Gastrocnemius medialis (tissue), 4 donors: ENCODE measurements at regions not wholly inside any gene's neighbourhood (a gene's known extent, or its start where the extent isn't known, plus 50 kb on each side); places are given as distances from the start of the nearest gene placed in this dataset.
A peak's percentile ranks its signal among the peaks of the same experiment; 100 is the strongest.

Experiments used
- ATAC-seq, 2 donors: fragments of 150-250 bp; one replicate each; pipeline ENCODE4 v1.9.1; 2016
- DNase-seq, 2 donors: peaks; one replicate each; pipeline ENCODE4 v3.0.0-alpha.2; 2019
- H3K27ac ChIP-seq, 4 donors: fragments of 200-600 bp; sonication (generic); 1 replicate in 1 of 4; 2 replicates in 3 of 4; pipeline ENCODE4 v1.5.1; 2016 to 2018; ENCODE audit warnings: mild to moderate bottlenecking in 2 of 4, moderate library complexity in 1 of 4
- H3K27me3 ChIP-seq, 3 donors: fragments of 200-600 bp; sonication (generic) in 2 of 3; 1 replicate in 1 of 3; 2 replicates in 2 of 3; pipeline versions ENCODE4 v1.5.1 to v1.6.0; 2016 to 2019; ENCODE audit warnings: mild to moderate bottlenecking in 1 of 3, moderate library complexity in 1 of 3
- H3K36me3 ChIP-seq, 2 donors: fragments of 200-600 bp; sonication (generic) in 1 of 2; one replicate each; pipeline ENCODE4 v1.5.1; 2017 to 2018
- H3K4me1 ChIP-seq, 2 donors: fragments of 200-600 bp; sonication (generic) in 1 of 2; one replicate each; pipeline ENCODE4 v1.5.1; 2016 to 2017; ENCODE audit warnings: mild to moderate bottlenecking in 2 of 2
- H3K4me3 ChIP-seq, 4 donors: fragments of 200-600 bp; sonication (generic) in 3 of 4; 1 replicate in 1 of 4; 2 replicates in 3 of 4; pipeline ENCODE4 v1.5.1; 2016 to 2019; ENCODE audit warnings: mild to moderate bottlenecking in 2 of 4
- H3K9me3 ChIP-seq, 3 donors: fragments of 200-600 bp; sonication (generic) in 2 of 3; 1 replicate in 1 of 3; 2 replicates in 2 of 3; pipeline ENCODE4 v1.5.1; 2016 to 2019
- CTCF ChIP-seq, 5 experiments: fragments of 450-650 bp in 3 of 5; fragments of 200-600 bp in 2 of 5; sonication (generic) in 2 of 5; IDR thresholded peaks in 4 of 5; conservative IDR thresholded peaks in 1 of 5; 1 replicate in 4 of 5; 2 replicates in 1 of 5; pipeline ENCODE4 v1.5.1; 2016 to 2019; ENCODE audit warnings: antibody characterized with exemption in 5 of 5, mild to moderate bottlenecking in 3 of 5, moderate library complexity in 3 of 5
- POLR2A ChIP-seq, 2 donors: fragments of 450-650 bp; IDR thresholded peaks; one replicate each; pipeline ENCODE4 v1.6.1; 2017; ENCODE audit warnings: antibody characterized with exemption in 2 of 2, mild to moderate bottlenecking in 2 of 2, moderate library complexity in 2 of 2
- in situ Hi-C, 4 donors: fragments of 200-750 bp; cut with MboI; loops; one replicate each; pipeline versions ENCODE4 v1.15.0 to v1.8.0; 2017; ENCODE audit warnings: low sequenced_read_pairs in 4 of 4
- intact Hi-C: fragments of 100-400 bp; cut with DNase I; formaldehyde crosslinking; loops from one replicate; pipeline ENCODE4 v1.15.1; 2023; ENCODE audit warnings: low total_unique reads

DNA sequence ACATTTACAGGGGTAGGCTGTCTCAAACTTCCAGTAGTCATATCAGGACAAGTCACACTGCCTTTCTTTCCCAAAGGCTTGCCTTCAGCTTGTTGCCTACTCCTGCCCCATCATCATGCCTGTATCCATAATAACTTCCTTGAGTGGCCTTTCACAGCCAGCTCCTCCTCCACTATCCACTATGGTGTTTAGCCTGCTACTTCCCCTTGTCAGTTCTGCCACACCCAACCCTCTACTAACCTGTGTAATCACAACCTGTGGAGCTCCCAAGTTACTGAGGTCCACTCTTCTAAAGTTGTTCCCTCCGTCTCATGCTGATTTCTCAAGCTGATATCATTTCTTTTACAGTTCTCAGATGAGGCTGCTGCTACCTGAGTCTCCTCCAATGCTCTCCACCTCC is 159.9 kb downstream of the BMP4 start:
- Histone ChIP-seq H3K4me1 (no peaks in the 10 kb centered on the region), H3K9me3 (no peaks in the 10 kb centered on the region), H3K27me3 (no peaks in the 10 kb centered on the region), H3K4me3 (no peak overlapping the region), H3K27ac (no peak overlapping the region), H3K36me3 (no peaks in the 10 kb centered on the region)
- intact Hi-C loops (loop anchor here (10.0 kb wide), 1 partner anchor 158 kb away; the partner anchor contains the start of gene BMP4), in situ Hi-C loops (no loop called here)
- TF ChIP-seq POLR2A (IDR thresholded peaks at IDR 0.05) (no peak), CTCF (IDR thresholded peaks at IDR 0.05 in 4 of 5, conservative IDR thresholded peaks at IDR 0.05 in 1 of 5) (no peak)
- no peak for DNase-seq
- ATAC-seq: no peak

- Histone ChIP-seq H3K4me1 (no peaks in the 10 kb centered on the region), H3K36me3 (no peaks in the 10 kb centered on the region), H3K27me3 (no peaks in the 10 kb centered on the region), H3K4me3 (no peak overlapping the region), H3K27ac (peak overlapping the region in 1 of 4 donors; percentile 23), H3K9me3 (no peaks in the 10 kb centered on the region)
- intact Hi-C loops (loop anchor here (10.0 kb wide), 1 partner anchor 161 kb away; the partner anchor contains the start of gene BMP4), in situ Hi-C loops (no loop called here)
- peak; percentile 7 to 42 for DNase-seq
- TF ChIP-seq CTCF (IDR thresholded peaks at IDR 0.05 in 4 of 5, conservative IDR thresholded peaks at IDR 0.05 in 1 of 5) (no peak), POLR2A (IDR thresholded peaks at IDR 0.05) (no peak)
- ATAC-seq: peak; percentile 58 to 80
Measured at GRCh38 chr14:53793790-53794505, 162.7 kb downstream of the BMP4 start.

GRCh38 chr14:53792909-53793308 is 163.7 kb downstream of the BMP4 start:
- TF ChIP-seq CTCF (IDR thresholded peaks at IDR 0.05 in 4 of 5, conservative IDR thresholded peaks at IDR 0.05 in 1 of 5): no peak
- TF ChIP-seq POLR2A (IDR thresholded peaks at IDR 0.05): no peak
- no peak overlapping the region for H3K4me3 ChIP-seq
- H3K27ac ChIP-seq: no peak overlapping the region
- intact Hi-C loops: loop anchor here (10.0 kb wide), 1 partner anchor 162 kb away; the partner anchor contains the start of gene BMP4
- no peaks in the 10 kb centered on the region for H3K9me3 ChIP-seq
- H3K36me3 ChIP-seq: no peaks in the 10 kb centered on the region
- H3K27me3 ChIP-seq: no peaks in the 10 kb centered on the region
- DNase-seq (no peak), ATAC-seq (no peak)
- in situ Hi-C loops: no loop called here
- H3K4me1 ChIP-seq: no peaks in the 10 kb centered on the region

- Histone ChIP-seq H3K4me3 (no peak overlapping the region), H3K9me3 (no peaks in the 10 kb centered on the region), H3K36me3 (no peaks in the 10 kb centered on the region), H3K27ac (no peak overlapping the region), H3K27me3 (no peaks in the 10 kb centered on the region), H3K4me1 (no peaks in the 10 kb centered on the region)
- intact Hi-C loops (loop anchor here (10.0 kb wide), 1 partner anchor 164 kb away; the partner anchor contains the start of gene BMP4), in situ Hi-C loops (no loop called here)
- DNase-seq (no peak), ATAC-seq (no peak)
- no peak for TF ChIP-seq POLR2A (IDR thresholded peaks at IDR 0.05)
- TF ChIP-seq CTCF (IDR thresholded peaks at IDR 0.05 in 4 of 5, conservative IDR thresholded peaks at IDR 0.05 in 1 of 5): no peak
Measured at GRCh38 chr14:53790731-53791500, 165.7 kb downstream of the BMP4 start.
